HG03159 (cell line): ENCODE measurements at regions not wholly inside any gene's neighbourhood (a gene's known extent, or its start where the extent isn't known, plus 50 kb on each side); places are given as distances from the start of the nearest gene placed in this dataset.

ENCODE experiments used
- ATAC-seq: cut with Tn5 transposase; IDR thresholded peaks from one replicate; pipeline ENCODE4 v1.9.1; 2021; ENCODE audit warnings: mild to moderate bottlenecking, moderate library complexity; ENCODE audit not compliant: unreplicated experiment

DNA sequence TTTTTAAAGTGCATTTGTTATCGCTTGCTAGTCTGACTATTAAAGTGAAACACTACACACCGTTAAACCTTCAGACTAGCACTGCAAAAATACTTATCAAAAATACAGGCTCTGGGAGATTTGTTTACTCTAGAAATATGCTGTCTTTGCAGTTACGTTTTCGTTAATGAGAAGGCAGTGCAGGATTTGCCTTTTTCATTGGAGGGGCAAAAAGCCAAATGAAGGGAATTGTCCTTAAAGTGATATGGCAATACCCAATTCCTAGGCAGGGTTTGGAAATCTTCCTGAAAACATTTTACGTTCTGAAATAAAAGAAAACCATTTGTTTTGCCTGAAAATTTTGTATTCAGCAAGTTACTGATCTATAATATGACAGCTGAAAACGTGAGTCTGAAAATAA, 1800.2 kb downstream of the MAT2B start:
- ATAC-seq, result no peak

GRCh38 chr5:165309446-165309845, 1804.0 kb downstream of the MAT2B start:
- no peak for ATAC-seq

DNA sequence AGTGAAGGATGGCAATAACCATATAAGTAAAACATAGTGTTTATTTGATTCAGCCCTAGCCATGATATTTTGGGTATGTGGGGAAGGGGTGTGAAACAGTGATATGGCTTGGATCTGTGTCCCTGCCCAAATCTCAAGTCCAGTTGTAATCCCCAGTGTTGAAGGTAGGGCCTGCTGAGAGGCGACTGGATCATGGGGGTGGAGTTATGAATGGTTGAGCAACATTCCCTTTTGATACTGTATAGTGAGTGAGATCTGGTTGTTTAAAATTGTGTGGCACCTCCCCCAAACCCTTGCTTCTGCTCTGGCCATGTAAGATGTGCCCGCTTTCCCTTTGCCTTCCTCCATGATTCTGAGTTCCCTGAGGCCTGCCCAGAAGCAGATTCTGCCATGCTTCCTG, 1804.6 kb downstream of the MAT2B start:
- ATAC-seq, result no peak

- no peak for ATAC-seq
Measured at GRCh38 chr5:165321912-165322311, 1816.5 kb downstream of the MAT2B start.

- no peak for ATAC-seq
Measured at GRCh38 chr5:165325221-165325620, 1819.8 kb downstream of the MAT2B start.

GRCh38 chr5:165327631-165328030, 1822.2 kb downstream of the MAT2B start:
- ATAC-seq, result no peak

- no peak for ATAC-seq
Measured at GRCh38 chr5:165328846-165329245, 1823.4 kb downstream of the MAT2B start.

DNA sequence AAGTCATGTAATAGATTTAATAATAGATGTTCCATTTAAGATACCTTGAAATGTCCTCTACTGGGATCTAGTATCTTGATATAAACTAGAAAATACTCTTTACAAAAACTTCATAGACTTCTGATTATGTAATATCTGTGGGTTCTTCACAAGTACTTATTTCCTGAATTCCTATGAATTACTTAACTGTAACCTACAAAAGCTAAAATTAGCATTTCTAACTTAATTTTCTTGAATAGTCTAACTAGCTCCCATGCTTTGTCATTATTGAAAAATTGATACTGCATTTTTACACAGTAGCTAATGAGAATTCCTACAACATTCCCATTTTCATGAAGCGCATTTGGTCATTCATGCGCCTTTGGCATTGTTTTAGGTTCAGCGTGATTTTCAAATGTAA, 1828.2 kb downstream of the MAT2B start:
- no peak for ATAC-seq

- no peak for ATAC-seq
Measured at GRCh38 chr5:165334201-165334600, 1828.8 kb downstream of the MAT2B start.

GRCh38 chr5:165349735-165350134, 1844.3 kb downstream of the MAT2B start:
- no peak for ATAC-seq

- ATAC-seq, result no peak
Measured at GRCh38 chr5:165351342-165351741, 1845.9 kb downstream of the MAT2B start.

DNA sequence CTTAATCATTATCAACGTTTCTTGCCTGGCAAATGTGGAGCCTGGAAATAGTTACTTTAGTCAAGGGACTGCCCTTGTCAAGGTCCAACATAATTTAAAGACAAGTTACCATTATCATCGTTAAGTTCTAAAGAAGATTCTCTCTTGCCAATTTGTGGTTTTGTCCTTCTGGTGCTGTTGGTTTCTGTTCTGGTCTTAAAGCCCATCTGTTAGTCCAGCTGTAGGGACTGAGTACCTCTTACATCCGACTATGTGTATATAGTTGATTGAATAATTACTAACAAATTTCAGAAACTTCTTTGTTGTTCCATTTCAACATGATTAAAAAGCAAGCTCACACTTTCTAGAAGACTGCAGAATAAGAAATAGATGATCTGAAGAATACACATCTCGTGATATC, 1854.9 kb downstream of the MAT2B start:
- no peak for ATAC-seq

DNA sequence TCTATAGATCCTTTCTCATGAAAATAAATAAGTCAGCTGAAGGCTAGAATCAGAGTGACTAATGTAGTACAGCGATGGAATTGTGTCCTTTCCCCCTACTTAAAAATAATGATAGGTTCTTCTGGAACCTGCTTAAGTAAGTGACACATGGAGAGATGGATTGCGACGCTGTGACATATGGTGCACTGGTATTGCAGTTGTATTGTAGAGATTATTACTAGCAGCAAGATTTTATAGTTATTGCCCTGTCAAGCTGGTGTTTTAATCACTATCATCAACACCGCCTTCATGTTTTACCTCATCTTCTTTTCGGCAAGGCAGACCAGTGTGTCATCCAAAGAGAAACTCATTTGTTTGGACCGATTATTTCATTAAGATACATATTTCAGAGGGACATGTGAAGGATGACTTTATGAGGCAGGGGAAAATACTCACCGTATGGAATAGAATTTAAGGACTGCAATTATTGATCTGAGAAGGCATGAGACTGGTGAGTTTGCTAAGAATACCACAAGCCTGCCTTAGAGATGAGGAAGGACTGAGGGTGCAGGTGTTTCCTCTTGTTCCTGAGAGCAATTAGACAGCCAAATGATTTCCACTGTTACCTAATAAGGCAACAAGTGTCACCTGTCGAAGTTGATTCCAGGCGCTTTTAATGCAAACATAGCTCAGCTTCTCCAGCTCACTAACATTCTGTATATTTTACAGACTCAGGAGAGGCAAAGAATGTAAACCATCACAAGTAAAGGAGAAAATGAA, 1855.5 kb downstream of the MAT2B start:
- ATAC-seq, result no peak

- ATAC-seq, result no peak
Measured at GRCh38 chr5:165370233-165370632, 1864.8 kb downstream of the MAT2B start.

- no peak for ATAC-seq
Measured at GRCh38 chr5:165370794-165371193, 1865.4 kb downstream of the MAT2B start.

GRCh38 chr5:165375201-165375600, 1869.8 kb downstream of the MAT2B start:
- no peak for ATAC-seq

DNA sequence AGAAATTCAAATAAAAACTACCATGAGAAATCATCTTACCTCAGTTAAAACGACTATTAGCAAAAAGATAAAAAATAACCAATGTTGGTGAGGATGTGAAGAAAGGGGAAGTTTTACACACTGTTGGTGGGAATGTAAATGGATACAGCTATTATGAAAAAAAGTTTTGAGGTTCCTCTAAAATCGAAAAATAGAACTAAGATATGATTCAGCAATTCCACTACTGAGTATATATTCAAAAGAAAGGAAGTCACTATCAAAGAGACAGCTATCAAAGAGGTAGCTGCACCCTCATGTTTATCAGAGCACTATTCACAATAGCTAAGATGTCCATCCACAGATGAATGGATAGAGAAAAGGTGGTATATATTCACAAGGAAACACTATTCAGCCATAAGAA, 1888.4 kb downstream of the MAT2B start:
- ATAC-seq, result no peak

- ATAC-seq, result no peak
Measured at GRCh38 chr5:165397516-165397915, 1892.1 kb downstream of the MAT2B start.

- ATAC-seq, result no peak
Measured at GRCh38 chr5:165400086-165400485, 1894.7 kb downstream of the MAT2B start.

- ATAC-seq, result no peak
Measured at GRCh38 chr5:165404917-165405316, 1899.5 kb downstream of the MAT2B start.

DNA sequence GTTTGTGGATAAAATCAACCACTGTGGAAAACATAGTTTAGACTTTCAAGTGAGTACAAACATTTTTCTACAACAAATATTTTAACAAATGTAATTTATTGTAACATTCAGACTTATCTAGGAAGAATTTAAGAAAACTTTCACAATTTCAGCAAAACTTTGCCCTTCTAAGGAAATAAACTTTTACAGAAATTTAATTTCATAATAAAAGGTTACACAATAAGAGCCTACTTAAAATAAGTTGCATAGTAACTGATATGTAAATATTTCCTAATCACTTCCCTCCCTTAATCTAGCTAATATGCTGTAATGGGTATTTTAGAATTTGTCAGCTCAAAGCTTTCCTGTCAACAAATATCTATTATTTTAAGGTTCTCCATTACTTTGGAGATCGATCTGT, 1899.9 kb downstream of the MAT2B start:
- ATAC-seq, result no peak

- ATAC-seq, result no peak
Measured at GRCh38 chr5:165407352-165407751, 1901.9 kb downstream of the MAT2B start.

GRCh38 chr5:165410476-165410875, 1905.1 kb downstream of the MAT2B start:
- ATAC-seq, result no peak
